B cell (primary cell): ENCODE measurements at regions not wholly inside any gene's neighbourhood (a gene's known extent, or its start where the extent isn't known, plus 50 kb on each side); places are given as distances from the start of the nearest gene placed in this dataset.

Source experiments
- EZH2 ChIP-seq: IDR thresholded peaks from 2 replicates; pipeline ENCODE4 v1.6.1; 2012; ENCODE audit warnings: borderline replicate concordance, low read depth, mild to moderate bottlenecking, moderate library complexity, low read length; ENCODE audit not compliant: insufficient read depth, poor library complexity, severe bottlenecking
- TF ChIP-seq, protein P1 (sequence below): fragments of 200-600 bp; IDR thresholded peaks from one replicate; pipeline ENCODE4 v1.8.0; 2022; ENCODE audit warnings: antibody characterized with exemption, mild to moderate bottlenecking

DNA sequence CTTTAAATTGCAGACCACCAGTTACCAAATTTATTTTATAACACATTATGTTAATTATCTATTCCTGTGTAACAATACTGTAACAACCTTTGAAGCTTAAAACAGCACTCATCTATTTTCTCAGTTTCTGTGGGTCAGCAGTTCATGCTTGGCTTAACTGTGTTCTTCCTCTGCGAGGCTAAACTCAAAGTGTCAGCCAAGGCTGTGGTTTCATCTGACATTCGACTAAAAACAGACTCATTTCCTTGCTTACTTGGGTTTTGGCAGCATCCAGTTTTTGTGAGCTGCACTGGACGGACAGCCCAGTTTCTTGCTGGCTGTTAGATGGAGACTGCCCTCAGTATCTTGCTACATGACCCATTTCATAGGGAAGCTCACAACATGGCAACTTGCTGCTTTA lies 247.3 kb upstream of the KCNH8 start:
- TF ChIP-seq, protein P1, sequence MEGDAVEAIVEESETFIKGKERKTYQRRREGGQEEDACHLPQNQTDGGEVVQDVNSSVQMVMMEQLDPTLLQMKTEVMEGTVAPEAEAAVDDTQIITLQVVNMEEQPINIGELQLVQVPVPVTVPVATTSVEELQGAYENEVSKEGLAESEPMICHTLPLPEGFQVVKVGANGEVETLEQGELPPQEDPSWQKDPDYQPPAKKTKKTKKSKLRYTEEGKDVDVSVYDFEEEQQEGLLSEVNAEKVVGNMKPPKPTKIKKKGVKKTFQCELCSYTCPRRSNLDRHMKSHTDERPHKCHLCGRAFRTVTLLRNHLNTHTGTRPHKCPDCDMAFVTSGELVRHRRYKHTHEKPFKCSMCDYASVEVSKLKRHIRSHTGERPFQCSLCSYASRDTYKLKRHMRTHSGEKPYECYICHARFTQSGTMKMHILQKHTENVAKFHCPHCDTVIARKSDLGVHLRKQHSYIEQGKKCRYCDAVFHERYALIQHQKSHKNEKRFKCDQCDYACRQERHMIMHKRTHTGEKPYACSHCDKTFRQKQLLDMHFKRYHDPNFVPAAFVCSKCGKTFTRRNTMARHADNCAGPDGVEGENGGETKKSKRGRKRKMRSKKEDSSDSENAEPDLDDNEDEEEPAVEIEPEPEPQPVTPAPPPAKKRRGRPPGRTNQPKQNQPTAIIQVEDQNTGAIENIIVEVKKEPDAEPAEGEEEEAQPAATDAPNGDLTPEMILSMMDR, result no peak
- TF ChIP-seq EZH2, result no peak
